Activated B cell treated with CpG ODN at 0.5 μM for 24 hours (primary cell): ENCODE measurements at regions not wholly inside any gene's neighbourhood (a gene's known extent, or its start where the extent isn't known, plus 50 kb on each side); places are given as distances from the start of the nearest gene placed in this dataset.
A peak's percentile ranks its signal among the peaks of the same experiment; 100 is the strongest.

Experiments
- ATAC-seq: fragments of 200-7000 bp; cut with Tn5 transposase; one replicate; pipeline ENCODE4 v1.10.0; 2021; ENCODE audit warnings: low read depth, mild to moderate bottlenecking, moderate library complexity
- CTCF ChIA-PET: fragments of 350-600 bp; sonication (Branson Sonifier 250); formaldehyde crosslinking; loops from one replicate; lab custom pipeline; 2021; ENCODE audit warnings: antibody characterized with exemption; lab: Charles Lee
- POLR2A ChIA-PET: fragments of 350-600 bp; sonication (Branson Sonifier 250); formaldehyde crosslinking; loops from one replicate; lab custom pipeline; 2021; ENCODE audit warnings: antibody characterized with exemption; lab: Charles Lee
- DNase-seq: peaks from one replicate; pipeline ENCODE4 v3.0.0; 2022
- H3K27ac Mint-ChIP-seq: one replicate; pipeline ENCODE4 v1.8.0; 2020; ENCODE audit warnings: mixed read lengths
- H3K27me3 Mint-ChIP-seq: one replicate; pipeline ENCODE4 v1.8.0; 2021; ENCODE audit warnings: mixed read lengths
- H3K36me3 Mint-ChIP-seq: one replicate; pipeline ENCODE4 v1.8.0; 2021; ENCODE audit warnings: low read depth, mixed read lengths
- H3K4me1 Mint-ChIP-seq: one replicate; pipeline ENCODE4 v1.8.0; 2021; ENCODE audit warnings: mixed read lengths
- H3K4me3 Mint-ChIP-seq: one replicate; pipeline ENCODE4 v1.8.0; 2020; ENCODE audit warnings: mild to moderate bottlenecking, mixed read lengths
- H3K9me3 Mint-ChIP-seq: one replicate; pipeline ENCODE4 v1.8.0; 2020; ENCODE audit warnings: mixed read lengths
- CTCF ChIP-seq: fragments of 200-600 bp; IDR thresholded peaks from one replicate; pipeline ENCODE4 v1.8.0; 2022; ENCODE audit warnings: antibody characterized with exemption, mild to moderate bottlenecking
- intact Hi-C: fragments of 100-400 bp; cut with micrococcal nuclease; formaldehyde crosslinking; loops from one replicate; pipeline ENCODE4 v1.15.1; 2024

DNA sequence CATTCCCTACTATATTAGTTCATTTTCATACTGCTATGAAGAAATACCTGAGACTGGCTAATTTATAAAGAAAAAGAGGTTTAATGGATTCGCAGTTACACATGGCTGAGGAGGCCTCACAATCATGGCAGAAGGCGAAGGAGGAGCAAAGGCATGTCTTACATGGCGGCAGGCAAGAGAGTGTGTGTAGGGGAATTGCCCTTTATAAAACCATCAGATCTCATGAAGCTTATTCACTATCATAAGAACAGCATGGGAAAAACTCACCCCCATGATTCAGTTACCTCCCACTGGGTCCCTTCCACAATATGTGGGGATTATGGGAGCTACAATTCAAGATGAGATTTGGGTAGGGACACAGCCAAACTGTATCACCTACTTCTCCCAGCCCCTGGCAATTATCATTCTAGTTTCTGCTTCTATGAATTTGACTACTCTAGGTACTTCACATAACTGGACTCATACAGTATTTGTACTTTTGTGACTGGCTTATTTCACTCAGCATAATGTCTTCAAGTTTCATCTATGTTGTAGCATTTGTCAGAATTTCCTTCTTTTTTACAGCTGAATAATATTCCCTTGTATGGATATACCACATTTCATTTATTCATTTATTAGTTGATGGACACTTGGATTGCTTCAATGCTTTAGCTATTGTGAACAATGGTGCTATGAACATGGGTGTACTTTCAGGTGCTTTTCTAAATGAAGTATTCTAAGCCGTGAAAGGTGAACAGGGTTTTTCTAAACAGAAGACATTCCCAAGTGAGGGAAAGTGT lies 219.5 kb upstream of the NUDT4 start:
- CTCF ChIA-PET = no interaction called here
- ATAC-seq (no peak), DNase-seq (no peak)
- TF ChIP-seq CTCF = no peak
- no peaks in the 10 kb centered on the region for H3K27me3 Mint-ChIP-seq
- peaks cover 10% of the 10 kb centered on the region for H3K9me3 Mint-ChIP-seq
- no peak overlapping the region for H3K4me3 Mint-ChIP-seq
- H3K36me3 Mint-ChIP-seq = no peaks in the 10 kb centered on the region
- peaks cover 2% of the 10 kb centered on the region for H3K4me1 Mint-ChIP-seq
- no peak overlapping the region for H3K27ac Mint-ChIP-seq
- intact Hi-C loops = no loop called here
- POLR2A ChIA-PET = no interaction called here

- Mint-ChIP-seq H3K9me3 (peaks cover 4% of the 10 kb centered on the region), H3K27ac (peak overlapping the region; percentile 47), H3K27me3 (no peaks in the 10 kb centered on the region), H3K4me1 (peaks cover 50% of the 10 kb centered on the region), H3K36me3 (no peaks in the 10 kb centered on the region), H3K4me3 (no peak overlapping the region)
- no peak for TF ChIP-seq CTCF
- POLR2A ChIA-PET = interaction anchor here (2.0 kb wide), 1 partner anchor 25 kb away, joined by 6 read pairs; no protein-coding TSS in a partner anchor
- CTCF ChIA-PET = interaction anchor here (0.5 kb wide), 1 partner anchor 330 kb away, joined by 3 read pairs; no protein-coding TSS in a partner anchor
- intact Hi-C loops = no loop called here
- DNase-seq = no peak
- no peak for ATAC-seq
Measured at GRCh38 chr12:93163260-93164036, 214.3 kb upstream of the NUDT4 start.

- Mint-ChIP-seq H3K9me3 (no peaks in the 10 kb centered on the region), H3K4me3 (no peak overlapping the region), H3K36me3 (no peaks in the 10 kb centered on the region), H3K27me3 (no peaks in the 10 kb centered on the region), H3K4me1 (peaks cover 57% of the 10 kb centered on the region), H3K27ac (no peak overlapping the region)
- ChIA-PET CTCF (interaction anchor here (0.5 kb wide), 1 partner anchor 330 kb away, joined by 3 read pairs; no protein-coding TSS in a partner anchor), POLR2A (no interaction called here)
- no peak for TF ChIP-seq CTCF
- no peak for DNase-seq
- intact Hi-C loops = no loop called here
- ATAC-seq = no peak
Measured at GRCh38 chr12:93164103-93164880, 213.4 kb upstream of the NUDT4 start.

GRCh38 chr12:93165384-93165932 lies 212.3 kb upstream of the NUDT4 start:
- TF ChIP-seq CTCF = no peak
- CTCF ChIA-PET = no interaction called here
- Mint-ChIP-seq H3K4me1 (peaks cover 58% of the 10 kb centered on the region), H3K27ac (peak overlapping the region; percentile 46), H3K9me3 (no peaks in the 10 kb centered on the region), H3K36me3 (no peaks in the 10 kb centered on the region), H3K27me3 (no peaks in the 10 kb centered on the region), H3K4me3 (no peak overlapping the region)
- DNase-seq = no peak
- POLR2A ChIA-PET = interaction anchor here (0.6 to 1.0 kb wide), 5 partner anchors 9 to 55 kb away, joined by 3 to 5 read pairs (median 3); no protein-coding TSS in a partner anchor
- no peak for ATAC-seq
- intact Hi-C loops = loop anchor here (5.0 kb wide), 3 partner anchors 82 to 238 kb away; partner anchors contain the start of gene EEA1
